ENCODE measurements at regions not wholly inside any gene's neighbourhood (a gene's known extent, or its start where the extent isn't known, plus 50 kb on each side); places are given as distances from the start of the nearest gene placed in this dataset.

DNA sequence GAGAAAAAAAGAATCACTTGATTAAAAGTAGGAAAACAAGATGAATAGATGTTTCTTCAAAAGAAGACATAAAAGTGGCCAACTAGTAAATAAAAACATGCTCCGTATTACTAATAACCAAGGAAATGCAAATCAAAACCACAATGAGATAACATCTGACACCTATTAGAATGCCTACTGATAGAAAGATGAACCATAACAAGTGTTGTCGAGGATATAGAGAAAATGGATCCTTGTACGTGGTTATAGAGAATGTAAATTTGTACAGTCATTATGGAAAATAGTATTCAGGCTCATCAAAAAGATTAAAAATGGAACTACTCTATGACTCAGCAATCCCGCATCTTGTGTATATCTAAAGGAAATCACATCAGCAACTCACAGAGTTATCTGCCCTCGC, 415.8 kb upstream of the SLITRK5 start:
- Histone ChIP-seq H3K9me2 (replicated peaks; ENCODE audit: insufficient read depth, low read length) (no peaks in the 10 kb centered on the region), H3K27me3 (replicated peaks; ENCODE audit: insufficient read depth, low read length) (no peaks in the 10 kb centered on the region), H3K4me3 (ENCODE audit: low read length) (no peak overlapping the region), H3K9ac (ENCODE audit: low read length) (no peak overlapping the region), H2AFZ (ENCODE audit: low read length) (no peak overlapping the region), H3K9me3 (replicated peaks; ENCODE audit: insufficient read depth, low read length) (no peaks in the 10 kb centered on the region), H4K20me1 (ENCODE audit: insufficient read depth, low read length) (no peaks in the 10 kb centered on the region), H3F3A (ENCODE audit: insufficient read depth, low read length) (no peaks in the 10 kb centered on the region), H3K27ac (ENCODE audit: low read length) (no peak overlapping the region), H3K4me2 (ENCODE audit: low read depth, low read length) (no peak overlapping the region), H3K36me3 (replicated peaks; ENCODE audit: insufficient read depth, low read length) (no peaks in the 10 kb centered on the region), H3K4me1 (ENCODE audit: low read length) (no peaks in the 10 kb centered on the region), H3K79me2 (ENCODE audit: low read length) (no peaks in the 10 kb centered on the region)
- DNase-seq: no peak
- no peak for TF ChIP-seq EZH2 (optimal IDR thresholded peaks at IDR 0.05; ENCODE audit: low read depth, low read length)
- TF ChIP-seq, protein P1, sequence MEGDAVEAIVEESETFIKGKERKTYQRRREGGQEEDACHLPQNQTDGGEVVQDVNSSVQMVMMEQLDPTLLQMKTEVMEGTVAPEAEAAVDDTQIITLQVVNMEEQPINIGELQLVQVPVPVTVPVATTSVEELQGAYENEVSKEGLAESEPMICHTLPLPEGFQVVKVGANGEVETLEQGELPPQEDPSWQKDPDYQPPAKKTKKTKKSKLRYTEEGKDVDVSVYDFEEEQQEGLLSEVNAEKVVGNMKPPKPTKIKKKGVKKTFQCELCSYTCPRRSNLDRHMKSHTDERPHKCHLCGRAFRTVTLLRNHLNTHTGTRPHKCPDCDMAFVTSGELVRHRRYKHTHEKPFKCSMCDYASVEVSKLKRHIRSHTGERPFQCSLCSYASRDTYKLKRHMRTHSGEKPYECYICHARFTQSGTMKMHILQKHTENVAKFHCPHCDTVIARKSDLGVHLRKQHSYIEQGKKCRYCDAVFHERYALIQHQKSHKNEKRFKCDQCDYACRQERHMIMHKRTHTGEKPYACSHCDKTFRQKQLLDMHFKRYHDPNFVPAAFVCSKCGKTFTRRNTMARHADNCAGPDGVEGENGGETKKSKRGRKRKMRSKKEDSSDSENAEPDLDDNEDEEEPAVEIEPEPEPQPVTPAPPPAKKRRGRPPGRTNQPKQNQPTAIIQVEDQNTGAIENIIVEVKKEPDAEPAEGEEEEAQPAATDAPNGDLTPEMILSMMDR (IDR thresholded peaks at IDR 0.05; ENCODE audit: low read length): no peak
- no peak for TF ChIP-seq EZH2phosphoT487 (IDR thresholded peaks at IDR 0.05; ENCODE audit: low read length)

- Histone ChIP-seq H3K79me2 (ENCODE audit: low read length) (no peaks in the 10 kb centered on the region), H3F3A (ENCODE audit: insufficient read depth, low read length) (no peaks in the 10 kb centered on the region), H3K27ac (ENCODE audit: low read length) (no peak overlapping the region), H3K4me1 (ENCODE audit: low read length) (no peaks in the 10 kb centered on the region), H2AFZ (ENCODE audit: low read length) (no peak overlapping the region), H3K4me2 (ENCODE audit: low read depth, low read length) (no peak overlapping the region), H3K9me2 (replicated peaks; ENCODE audit: insufficient read depth, low read length) (no peaks in the 10 kb centered on the region), H3K4me3 (ENCODE audit: low read length) (no peak overlapping the region), H3K36me3 (replicated peaks; ENCODE audit: insufficient read depth, low read length) (no peaks in the 10 kb centered on the region), H3K9me3 (replicated peaks; ENCODE audit: insufficient read depth, low read length) (no peaks in the 10 kb centered on the region), H3K9ac (ENCODE audit: low read length) (no peak overlapping the region), H4K20me1 (ENCODE audit: insufficient read depth, low read length) (no peaks in the 10 kb centered on the region), H3K27me3 (replicated peaks; ENCODE audit: insufficient read depth, low read length) (no peaks in the 10 kb centered on the region)
- DNase-seq: no peak
- TF ChIP-seq, protein P1 (IDR thresholded peaks at IDR 0.05; ENCODE audit: low read length): peak; percentile 19; the same call in 1 of the 2 replicates
- TF ChIP-seq EZH2phosphoT487 (IDR thresholded peaks at IDR 0.05; ENCODE audit: low read length): no peak
These were observed 411.6 kb upstream of the SLITRK5 start for GRCh38 chr13:87259479-87260083.

DNA sequence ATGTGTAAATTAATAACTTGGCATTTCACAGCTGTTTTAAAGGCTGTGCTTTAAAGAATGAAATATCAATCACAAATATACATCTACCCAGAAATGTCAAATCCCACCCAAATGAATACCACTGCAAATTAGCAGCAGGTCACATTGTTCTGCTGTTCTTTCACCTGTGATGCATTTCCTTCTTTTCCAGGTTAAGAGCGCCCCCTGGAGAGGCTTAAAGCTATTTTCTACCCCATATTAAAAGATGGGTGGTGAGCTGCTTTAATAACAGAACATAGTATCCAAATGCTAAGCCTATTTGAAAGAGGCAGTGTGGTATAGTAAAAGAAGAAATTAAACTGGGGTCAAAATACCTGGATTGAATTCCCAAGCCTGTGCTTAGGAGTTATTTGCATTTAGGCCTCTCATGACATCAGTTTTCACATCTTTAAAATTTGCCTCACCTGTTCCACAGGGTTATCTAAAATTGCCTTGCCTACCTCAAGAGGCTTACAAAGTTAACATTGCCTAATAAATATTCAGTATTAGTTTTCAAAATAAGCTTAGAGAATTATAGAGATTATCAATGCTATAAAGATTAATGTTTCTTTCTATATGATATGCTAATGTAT, 396.9 kb upstream of the SLITRK5 start:
- no peaks in the 10 kb centered on the region for H3K4me1 ChIP-seq (ENCODE audit: low read length)
- peak; percentile 43 for DNase-seq

More for the DNA sequence above, 396.9 kb upstream of the SLITRK5 start:
- Histone ChIP-seq H3K79me2 (ENCODE audit: low read length) (no peaks in the 10 kb centered on the region), H3K9me2 (replicated peaks; ENCODE audit: insufficient read depth, low read length) (no peaks in the 10 kb centered on the region), H3K4me2 (ENCODE audit: low read depth, low read length) (no peak overlapping the region), H4K20me1 (ENCODE audit: insufficient read depth, low read length) (no peaks in the 10 kb centered on the region), H3K36me3 (replicated peaks; ENCODE audit: insufficient read depth, low read length) (no peaks in the 10 kb centered on the region), H3K9me3 (replicated peaks; ENCODE audit: insufficient read depth, low read length) (no peaks in the 10 kb centered on the region), H3F3A (ENCODE audit: insufficient read depth, low read length) (no peaks in the 10 kb centered on the region), H3K9ac (ENCODE audit: low read length) (no peak overlapping the region), H2AFZ (ENCODE audit: low read length) (no peak overlapping the region), H3K4me3 (ENCODE audit: low read length) (no peak overlapping the region), H3K27me3 (replicated peaks; ENCODE audit: insufficient read depth, low read length) (no peaks in the 10 kb centered on the region), H3K27ac (ENCODE audit: low read length) (no peak overlapping the region)
- TF ChIP-seq EZH2phosphoT487 (IDR thresholded peaks at IDR 0.05; ENCODE audit: low read length): no peak
- TF ChIP-seq EZH2 (optimal IDR thresholded peaks at IDR 0.05; ENCODE audit: low read depth, low read length): no peak
- TF ChIP-seq, protein P1 (IDR thresholded peaks at IDR 0.05; ENCODE audit: low read length): peak; percentile 58

All from MM.1S (cell line).